SU-DHL-6 (cell line): ENCODE measurements at regions not wholly inside any gene's neighbourhood (a gene's known extent, or its start where the extent isn't known, plus 50 kb on each side); places are given as distances from the start of the nearest gene placed in this dataset.

Source experiments
- EZH2phosphoT487 ChIP-seq: fragments of 200-600 bp; sonication (generic), shearing (Covaris generic); conservative IDR thresholded peaks from 2 replicates; pipeline ENCODE4 v1.6.1; 2018; ENCODE audit warnings: mild to moderate bottlenecking, antibody characterized with exemption, low read length, moderate library complexity, mixed read lengths
- TF ChIP-seq, protein P1 (sequence below): fragments of 200-600 bp; sonication (generic); IDR thresholded peaks from one replicate; pipeline ENCODE4 v1.5.1; 2017; ENCODE audit warnings: antibody characterized with exemption, mild to moderate bottlenecking, low read length, moderate library complexity; ENCODE audit not compliant: insufficient read depth, poor library complexity, severe bottlenecking

DNA sequence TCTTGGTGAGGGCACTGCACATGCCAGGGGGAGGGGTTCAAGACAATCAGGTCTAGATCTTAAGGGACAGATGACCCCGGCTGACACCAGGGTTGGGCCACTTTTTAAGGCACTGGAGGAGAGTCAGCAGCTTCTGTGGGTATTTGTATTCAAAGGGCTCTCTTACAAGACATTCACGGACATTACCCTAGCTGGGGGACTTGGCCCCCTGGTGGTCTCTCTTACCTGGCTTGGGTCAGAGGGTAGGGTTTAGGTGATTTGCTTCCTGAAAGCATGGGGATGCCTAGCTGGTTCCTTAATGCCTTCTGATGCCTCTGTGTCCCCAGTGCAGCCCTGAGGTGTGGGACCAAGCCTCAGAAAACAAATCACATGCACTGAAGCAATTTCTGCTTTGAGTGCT lies 354.7 kb downstream of the CDC5L start:
- TF ChIP-seq, protein P1, sequence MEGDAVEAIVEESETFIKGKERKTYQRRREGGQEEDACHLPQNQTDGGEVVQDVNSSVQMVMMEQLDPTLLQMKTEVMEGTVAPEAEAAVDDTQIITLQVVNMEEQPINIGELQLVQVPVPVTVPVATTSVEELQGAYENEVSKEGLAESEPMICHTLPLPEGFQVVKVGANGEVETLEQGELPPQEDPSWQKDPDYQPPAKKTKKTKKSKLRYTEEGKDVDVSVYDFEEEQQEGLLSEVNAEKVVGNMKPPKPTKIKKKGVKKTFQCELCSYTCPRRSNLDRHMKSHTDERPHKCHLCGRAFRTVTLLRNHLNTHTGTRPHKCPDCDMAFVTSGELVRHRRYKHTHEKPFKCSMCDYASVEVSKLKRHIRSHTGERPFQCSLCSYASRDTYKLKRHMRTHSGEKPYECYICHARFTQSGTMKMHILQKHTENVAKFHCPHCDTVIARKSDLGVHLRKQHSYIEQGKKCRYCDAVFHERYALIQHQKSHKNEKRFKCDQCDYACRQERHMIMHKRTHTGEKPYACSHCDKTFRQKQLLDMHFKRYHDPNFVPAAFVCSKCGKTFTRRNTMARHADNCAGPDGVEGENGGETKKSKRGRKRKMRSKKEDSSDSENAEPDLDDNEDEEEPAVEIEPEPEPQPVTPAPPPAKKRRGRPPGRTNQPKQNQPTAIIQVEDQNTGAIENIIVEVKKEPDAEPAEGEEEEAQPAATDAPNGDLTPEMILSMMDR = no peak
- no peak for TF ChIP-seq EZH2phosphoT487
